ENCODE measurements at regions not wholly inside any gene's neighbourhood (a gene's known extent, or its start where the extent isn't known, plus 50 kb on each side); places are given as distances from the start of the nearest gene placed in this dataset.

- WGBS (ENCODE audit: insufficient coverage, low coverage, missing lambda C conversion rate): 0% methylated on average over 1 of the region's 1 CpG
- ChIA-PET CTCF (ENCODE audit: low intra/inter-chr PET ratio) (no interaction called here), POLR2A (no interaction called here)
- intact Hi-C loops (cut with micrococcal nuclease): no loop called here
- no peaks in the 10 kb centered on the region for H3K79me2 ChIP-seq (ENCODE audit: control insufficient read depth, insufficient read depth, low read length)
- in situ Hi-C loops (cut with MboI): no loop called here
- no peaks in the 10 kb centered on the region; the same call in 1 of the 2 replicates for H3K9me3 ChIP-seq (replicated peaks; ENCODE audit: control insufficient read depth, insufficient read depth, low read depth, low read length)
- H3K36me3 ChIP-seq (ENCODE audit: control insufficient read depth, insufficient read depth, low read length): no peaks in the 10 kb centered on the region
- H3K4me3 ChIP-seq: no peak overlapping the region
- ATAC-seq (no peak), DNase-seq (ENCODE audit: extremely low read depth in 1 of 4, low spot score in 3 of 4) (no peak), FAIRE-seq (no peak)
- H3K4me2 ChIP-seq (ENCODE audit: insufficient read depth, low read length): no peak overlapping the region
- no peak overlapping the region for H2AFZ ChIP-seq (ENCODE audit: low read depth, low read length)
- no peak overlapping the region for H3K27ac ChIP-seq (ENCODE audit: extremely low read depth, low read depth, low read length)
- H3K9me1 ChIP-seq (ENCODE audit: control insufficient read depth, insufficient read depth, low read length): no peaks in the 10 kb centered on the region
- H3K4me1 ChIP-seq (replicated peaks in 1 of 2; ENCODE audit: control insufficient read depth in 2 of 2, insufficient read depth in 2 of 2, low read length in 2 of 2): no peaks in the 10 kb centered on the region
- BruUV-seq (replicated peaks): no TSS peak
- no peaks in the 10 kb centered on the region for H3K27me3 ChIP-seq (ENCODE audit: control insufficient read depth in 2 of 2, insufficient read depth in 2 of 2, low read length in 2 of 2)
- H3K9ac ChIP-seq (ENCODE audit: insufficient read depth in 1 of 2, low read depth in 2 of 2, low read length in 2 of 2): no peak overlapping the region
- H4K20me1 ChIP-seq (replicated peaks; ENCODE audit: control insufficient read depth, insufficient read depth, low read length): no peaks in the 10 kb centered on the region
- no peak for TF ChIP-seq THAP12 (CRISPR knock-in tag; IDR thresholded peaks at IDR 0.05)
- TF ChIP-seq ZNF668 (CRISPR knock-in tag; IDR thresholded peaks at IDR 0.05): no peak
- TF ChIP-seq ZNF277 (CRISPR knock-in tag; IDR thresholded peaks at IDR 0.05; ENCODE audit: borderline replicate concordance): no peak
- no peak for TF ChIP-seq ZNF76 (CRISPR knock-in tag; IDR thresholded peaks at IDR 0.05; ENCODE audit: borderline replicate concordance)
- no peak for TF ChIP-seq HDAC8 (tag; IDR thresholded peaks at IDR 0.05)
- TF ChIP-seq ZNF639 (CRISPR knock-in tag; conservative IDR thresholded peaks at IDR 0.05 in 1 of 2, IDR thresholded peaks at IDR 0.05 in 1 of 2): no peak
- TF ChIP-seq CHD2 (IDR thresholded peaks at IDR 0.05; ENCODE audit: low read depth, low read length): no peak
- no peak for TF ChIP-seq ZNF586 (CRISPR knock-in tag; conservative IDR thresholded peaks at IDR 0.05)
- no peak for TF ChIP-seq COPS2 (conservative IDR thresholded peaks at IDR 0.05)
- TF ChIP-seq ZNF699 (CRISPR knock-in tag; IDR thresholded peaks at IDR 0.05; ENCODE audit: insufficient replicate concordance): no peak
- no peak for TF ChIP-seq MECOM (CRISPR knock-in tag; IDR thresholded peaks at IDR 0.05)
- no peak for TF ChIP-seq RREB1 (CRISPR knock-in tag; IDR thresholded peaks at IDR 0.05)
Observed at GRCh38 chr9:103985077-103985476, 109.0 kb upstream of the SMC2 start.
